IMR-90 (cell line): ENCODE measurements at regions not wholly inside any gene's neighbourhood (a gene's known extent, or its start where the extent isn't known, plus 50 kb on each side); places are given as distances from the start of the nearest gene placed in this dataset.

Source experiments
- ATAC-seq: fragments of 200-7000 bp; cut with Tn5 transposase; 2 replicates; pipeline ENCODE4 v1.9.1; 2020; ENCODE audit warnings: low read depth, mild to moderate bottlenecking, moderate library complexity
- BruUV-seq: library from RNA; stranded (reverse); fragments of 400-500 nt; replicated peaks from 2 replicates; lab custom pipeline; 2021; lab: Mats Ljungman, UMichigan
- CTCF ChIA-PET: fragments of 300-600 bp; formaldehyde crosslinking; extraction: SDS; loops from one replicate; lab custom pipeline; 2021; ENCODE audit warnings: antibody characterized with exemption; lab: Yijun Ruan, JAX
- POLR2A ChIA-PET: fragments of 300-600 bp; sonication (Branson Sonifier 250); formaldehyde crosslinking; loops from one replicate; lab custom pipeline; 2022; ENCODE audit warnings: antibody characterized with exemption; ENCODE audit not compliant: unreplicated experiment; lab: Charles Lee
- DNase-seq: peaks from one replicate; pipeline ENCODE4 v3.0.0; 2013
- H2AFZ ChIP-seq: replicated peaks from 2 replicates; pipeline ENCODE3; 2013; ENCODE audit warnings: low read length, mild to moderate bottlenecking; ENCODE audit not compliant: poor library complexity
- H2AK5ac ChIP-seq: 2 replicates; pipeline ENCODE4 v1.6.1; 2013; ENCODE audit warnings: low read depth, low read length, inconsistent platforms
- H2AK9ac ChIP-seq: replicated peaks from 2 replicates; pipeline ENCODE3; 2013; ENCODE audit warnings: mild to moderate bottlenecking, low read depth, low read length, moderate library complexity; ENCODE audit not compliant: poor library complexity
- H2BK120ac ChIP-seq: 2 replicates; pipeline ENCODE4 v1.6.1; 2013; ENCODE audit warnings: low read depth, low read length, inconsistent platforms
- H2BK15ac ChIP-seq: 3 replicates; pipeline ENCODE4 v1.6.1; 2013; ENCODE audit warnings: low read depth, low read length, inconsistent platforms
- H2BK20ac ChIP-seq: 2 replicates; pipeline ENCODE4 v1.6.1; 2013; ENCODE audit warnings: low read depth, mild to moderate bottlenecking, inconsistent platforms, low read length, moderate library complexity
- H2BK5ac ChIP-seq: 2 replicates; pipeline ENCODE4 v1.6.1; 2013; ENCODE audit warnings: mild to moderate bottlenecking, low read depth, low read length, inconsistent platforms; ENCODE audit not compliant: poor library complexity, severe bottlenecking
- H3K14ac ChIP-seq: replicated peaks from 2 replicates; pipeline ENCODE4 v1.6.1; 2013; ENCODE audit warnings: low read depth, low read length, inconsistent platforms
- H3K18ac ChIP-seq: 2 replicates; pipeline ENCODE4 v1.6.1; 2013; ENCODE audit warnings: low read depth, low read length, control low read depth
- H3K23ac ChIP-seq: 2 replicates; pipeline ENCODE4 v1.6.1; 2013; ENCODE audit warnings: low read depth, low read length, inconsistent platforms
- H3K27ac ChIP-seq: 2 replicates; pipeline ENCODE4 v1.5.1; 2013; ENCODE audit warnings: mild to moderate bottlenecking, control low read depth, low read length; ENCODE audit not compliant: insufficient read depth
- H3K27me3 ChIP-seq: 2 replicates; pipeline ENCODE4 v1.6.1; 2013; ENCODE audit warnings: low read length; ENCODE audit not compliant: control insufficient read depth, insufficient read depth
- H3K36me3 ChIP-seq: 2 replicates; pipeline ENCODE4 v1.6.1; 2013; ENCODE audit warnings: low read length, mixed read lengths; ENCODE audit not compliant: control insufficient read depth, insufficient read depth
- H3K4ac ChIP-seq: 2 replicates; pipeline ENCODE4 v1.6.1; 2013; ENCODE audit warnings: low read depth, low read length, inconsistent platforms
- H3K4me1 ChIP-seq: 2 replicates; pipeline ENCODE4 v1.6.1; 2013; ENCODE audit warnings: low read length, mixed read lengths; ENCODE audit not compliant: control insufficient read depth, insufficient read depth
- H3K4me2 ChIP-seq: 2 replicates; pipeline ENCODE4 v1.6.1; 2013; ENCODE audit warnings: low read depth, mild to moderate bottlenecking, control low read depth, low read length, moderate library complexity
- H3K4me3 ChIP-seq: 2 replicates; pipeline ENCODE4 v1.5.1; 2013; ENCODE audit warnings: low read depth, mild to moderate bottlenecking, control low read depth, low read length, moderate library complexity; ENCODE audit not compliant: insufficient read depth
- H3K56ac ChIP-seq: 2 replicates; pipeline ENCODE4 v1.6.1; 2013; ENCODE audit warnings: low read length, inconsistent platforms; ENCODE audit not compliant: insufficient read depth; ENCODE audit errors: extremely low read depth
- H3K79me1 ChIP-seq, 2 experiments: 2 replicates each; pipeline ENCODE4 v1.6.1; 2013; ENCODE audit warnings: low read length in 2 of 2, inconsistent platforms in 1 of 2, low read depth in 1 of 2
- H3K9ac ChIP-seq: 2 replicates; pipeline ENCODE4 v1.6.1; 2013; ENCODE audit warnings: low read depth, low read length, control low read depth
- H3K9me1 ChIP-seq: 2 replicates; pipeline ENCODE4 v1.6.1; 2013; ENCODE audit warnings: low read length, inconsistent platforms; ENCODE audit not compliant: insufficient read depth
- H3K9me3 ChIP-seq: 2 replicates; pipeline ENCODE4 v1.6.1; 2013; ENCODE audit warnings: low read length; ENCODE audit not compliant: control insufficient read depth, insufficient read depth
- H4K20me1 ChIP-seq: 2 replicates; pipeline ENCODE4 v1.6.1; 2013; ENCODE audit warnings: low read length, inconsistent platforms; ENCODE audit not compliant: insufficient read depth
- H4K5ac ChIP-seq: 2 replicates; pipeline ENCODE4 v1.6.1; 2013; ENCODE audit warnings: mild to moderate bottlenecking, low read depth, low read length, control low read depth
- H4K8ac ChIP-seq, 2 experiments: 2 replicates each; pipeline ENCODE4 v1.6.1; 2013; ENCODE audit warnings: low read depth in 2 of 2, low read length in 2 of 2, control low read depth in 1 of 2, inconsistent platforms in 1 of 2
- H4K91ac ChIP-seq: 2 replicates; pipeline ENCODE4 v1.6.1; 2013; ENCODE audit warnings: low read depth, low read length, inconsistent platforms; ENCODE audit not compliant: insufficient read depth
- BHLHE40 ChIP-seq: fragments of 150-350 bp; IDR thresholded peaks from 2 replicates; pipeline ENCODE4 v1.6.1; 2016; ENCODE audit warnings: mild to moderate bottlenecking, low read depth, low read length
- CHD1 ChIP-seq: IDR thresholded peaks from 2 replicates; pipeline ENCODE4 v1.6.1; 2012; ENCODE audit warnings: low read depth, low read length, improper control_type of control experiment
- CTCF ChIP-seq: conservative IDR thresholded peaks from 2 replicates; pipeline ENCODE4 v1.5.1; 2012; ENCODE audit warnings: mild to moderate bottlenecking, low read depth, low read length, improper control_type of control experiment
- ELK1 ChIP-seq: fragments of 150-350 bp; IDR thresholded peaks from 2 replicates; pipeline ENCODE4 v1.6.1; 2016; ENCODE audit warnings: low read depth, mild to moderate bottlenecking, low read length, moderate library complexity, borderline replicate concordance
- FOS ChIP-seq: fragments of 150-350 bp; IDR thresholded peaks from 2 replicates; pipeline ENCODE4 v1.6.1; 2016; ENCODE audit warnings: low read depth, low read length
- NFE2L2 ChIP-seq: fragments of 150-350 bp; IDR thresholded peaks from 2 replicates; pipeline ENCODE4 v1.6.1; 2016; ENCODE audit warnings: low read depth, mild to moderate bottlenecking, low read length
- POLR2A ChIP-seq: IDR thresholded peaks from 2 replicates; pipeline ENCODE4 v1.6.1; 2012; ENCODE audit warnings: mild to moderate bottlenecking, low read depth, low read length
- RCOR1 ChIP-seq: IDR thresholded peaks from 2 replicates; pipeline ENCODE4 v1.6.1; 2012; ENCODE audit warnings: mild to moderate bottlenecking, low read length, improper control_type of control experiment; ENCODE audit not compliant: insufficient replicate concordance
- RFX5 ChIP-seq: IDR thresholded peaks from 2 replicates; pipeline ENCODE4 v1.8.0; 2012; ENCODE audit warnings: low read depth, mild to moderate bottlenecking, low read length, moderate library complexity
- SMC3 ChIP-seq: fragments of 150-350 bp; IDR thresholded peaks from 2 replicates; pipeline ENCODE4 v1.6.1; 2016; ENCODE audit warnings: low read depth, mild to moderate bottlenecking, antibody characterized with exemption, low read length, moderate library complexity
- WGBS, 2 experiments: methylation state at CpG; one replicate each; pipeline versions ENCODE4 v1.1.5 to v1.1.7; 2013; ENCODE audit warnings: missing lambda C conversion rate in 2 of 2; ENCODE audit not compliant: insufficient read length in 1 of 2; ENCODE audit errors: extremely low coverage in 2 of 2; 5-methylcytosine and 5-hydroxymethylcytosine counted together
- dilution Hi-C: fragments of 300-500 bp; cut with HindIII; formaldehyde crosslinking; loops from one replicate; pipeline ENCODE4 v1.14.3; 2018; ENCODE audit warnings: low sequenced_read_pairs; ENCODE audit not compliant: unreplicated experiment
- in situ Hi-C: fragments of 300-500 bp; cut with MboI; formaldehyde crosslinking; loops from 3 replicates; pipeline ENCODE4 v1.14.3; 2019; ENCODE audit warnings: low sequenced_read_pairs, inconsistent platforms, mixed read lengths
- intact Hi-C: fragments of 100-400 bp; cut with micrococcal nuclease; formaldehyde crosslinking; loops from 2 replicates; pipeline ENCODE4 v1.10.0; 2022

DNA sequence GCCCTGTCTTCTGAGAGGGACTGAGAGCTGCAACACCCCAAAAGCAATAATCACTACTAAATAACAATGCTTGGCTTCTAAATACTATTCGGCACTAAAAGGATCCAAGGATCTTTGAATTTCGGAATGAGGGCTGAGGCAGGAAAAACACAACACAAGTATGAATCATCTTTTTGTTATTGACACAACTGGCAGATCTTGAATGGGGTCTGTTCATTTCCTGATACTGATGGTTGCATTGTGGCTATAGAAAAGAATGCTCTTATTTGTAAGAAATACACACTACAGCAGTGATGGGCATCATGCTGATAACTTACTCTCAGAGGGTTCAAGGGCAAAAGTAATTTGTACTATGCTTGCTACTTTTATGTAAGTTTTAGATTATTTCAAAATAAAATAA is 149.2 kb upstream of the PLD5 start:
- no peak overlapping the region for H3K23ac ChIP-seq
- BruUV-seq = no TSS peak
- ATAC-seq (no peak), DNase-seq (no peak)
- H3K4me1 ChIP-seq = no peaks in the 10 kb centered on the region
- TF ChIP-seq ELK1 = no peak
- no peak for TF ChIP-seq NFE2L2
- TF ChIP-seq RCOR1 = no peak
- TF ChIP-seq POLR2A = no peak
- TF ChIP-seq CTCF = no peak
- no peak for TF ChIP-seq SMC3
- TF ChIP-seq FOS = no peak
- no peak for TF ChIP-seq CHD1
- no peak for TF ChIP-seq BHLHE40
- no peak for TF ChIP-seq RFX5
- no peak overlapping the region for H3K4me3 ChIP-seq
- H2AK5ac ChIP-seq = no peak overlapping the region
- no CpG with 5 or more reads among the region's 2 CpGs for WGBS, 2 experiments
- no peak overlapping the region for H3K27ac ChIP-seq
- no peak overlapping the region for H2BK15ac ChIP-seq
- H4K8ac ChIP-seq = no peak overlapping the region
- H3K18ac ChIP-seq = no peak overlapping the region
- peaks cover 9% of the 10 kb centered on the region for H3K9me3 ChIP-seq
- H2AK9ac ChIP-seq = no peak overlapping the region
- ChIA-PET CTCF (no interaction called here), POLR2A (no interaction called here)
- H3K36me3 ChIP-seq = no peaks in the 10 kb centered on the region
- intact Hi-C loops = no loop called here
- dilution Hi-C loops = no loop called here
- no peak overlapping the region for H3K14ac ChIP-seq
- no peak overlapping the region for H4K91ac ChIP-seq
- in situ Hi-C loops = no loop called here
- H2BK120ac ChIP-seq = no peak overlapping the region
- no peak overlapping the region for H2BK5ac ChIP-seq
- H3K9ac ChIP-seq = no peak overlapping the region
- H3K79me1 ChIP-seq = no peaks in the 10 kb centered on the region
- no peaks in the 10 kb centered on the region for H4K20me1 ChIP-seq
- no peaks in the 10 kb centered on the region for H3K9me1 ChIP-seq
- no peak overlapping the region for H3K4ac ChIP-seq
- H3K27me3 ChIP-seq = no peaks in the 10 kb centered on the region
- H3K4me2 ChIP-seq = no peak overlapping the region
- no peak overlapping the region for H2AFZ ChIP-seq
- H2BK20ac ChIP-seq = no peak overlapping the region
- no peak overlapping the region for H4K5ac ChIP-seq
- no peak overlapping the region for H3K56ac ChIP-seq
